ENCODE measurements at regions not wholly inside any gene's neighbourhood (a gene's known extent, or its start where the extent isn't known, plus 50 kb on each side); places are given as distances from the start of the nearest gene placed in this dataset.

GRCh38 chr2:2842466-2842865 lies 511.4 kb upstream of the MYT1L start:
- DNase-seq (ENCODE audit: low read depth, low spot score) = no peak
- no peak overlapping the region for H3K27ac ChIP-seq

GRCh38 chr2:2840681-2841300 lies 509.7 kb upstream of the MYT1L start:
- no peak for DNase-seq (ENCODE audit: low read depth, low spot score)

GRCh38 chr2:2839782-2840531 lies 508.9 kb upstream of the MYT1L start:
- no peak for DNase-seq (ENCODE audit: low read depth, low spot score)
- H3K27ac ChIP-seq = no peak overlapping the region

More at GRCh38 chr2:2840681-2841300, 509.7 kb upstream of the MYT1L start:
- H3K27ac ChIP-seq = no peak overlapping the region

GRCh38 chr2:2839393-2839781 lies 508.3 kb upstream of the MYT1L start:
- DNase-seq (ENCODE audit: low read depth, low spot score) = no peak
- no peak overlapping the region for H3K27ac ChIP-seq

GRCh38 chr2:2838548-2838845 lies 507.4 kb upstream of the MYT1L start:
- no peak overlapping the region for H3K27ac ChIP-seq

GRCh38 chr2:2837746-2838547 lies 506.9 kb upstream of the MYT1L start:
- DNase-seq (ENCODE audit: low read depth, low spot score) = no peak
- no peak overlapping the region for H3K27ac ChIP-seq

More at GRCh38 chr2:2838548-2838845, 507.4 kb upstream of the MYT1L start:
- no peak for DNase-seq (ENCODE audit: low read depth, low spot score)

- no peak for DNase-seq (ENCODE audit: low read depth, low spot score)
- H3K27ac ChIP-seq = no peak overlapping the region
Observed at GRCh38 chr2:2836343-2837070, 505.4 kb upstream of the MYT1L start.

GRCh38 chr2:2834516-2835254 lies 503.6 kb upstream of the MYT1L start:
- no peak for DNase-seq (ENCODE audit: low read depth, low spot score)
- no peak overlapping the region for H3K27ac ChIP-seq

- no peak for DNase-seq (ENCODE audit: low read depth, low spot score)
- H3K27ac ChIP-seq = no peak overlapping the region
Observed at GRCh38 chr2:2834105-2834504, 503.0 kb upstream of the MYT1L start.

GRCh38 chr2:2832657-2833056 lies 501.6 kb upstream of the MYT1L start:
- DNase-seq (ENCODE audit: low read depth, low spot score) = no peak
- H3K27ac ChIP-seq = no peak overlapping the region

- no peak for DNase-seq (ENCODE audit: low read depth, low spot score)
- H3K27ac ChIP-seq = no peak overlapping the region
Observed at GRCh38 chr2:2831633-2832032, 500.6 kb upstream of the MYT1L start.

GRCh38 chr2:2830576-2830975 lies 499.5 kb upstream of the MYT1L start:
- no peak overlapping the region for H3K27ac ChIP-seq
- no peak for DNase-seq (ENCODE audit: low read depth, low spot score)

GRCh38 chr2:2828774-2829368 lies 497.8 kb upstream of the MYT1L start:
- no peak for DNase-seq (ENCODE audit: low read depth, low spot score)
- H3K27ac ChIP-seq = no peak overlapping the region

- H3K27ac ChIP-seq = no peak overlapping the region
- DNase-seq (ENCODE audit: low read depth, low spot score) = no peak
Observed at GRCh38 chr2:2827761-2828221, 496.7 kb upstream of the MYT1L start.

- no peak for DNase-seq (ENCODE audit: low read depth, low spot score)
- H3K27ac ChIP-seq = no peak overlapping the region
Observed at GRCh38 chr2:2827046-2827636, 496.1 kb upstream of the MYT1L start.

GRCh38 chr2:2826621-2827020 lies 495.5 kb upstream of the MYT1L start:
- no peak for DNase-seq (ENCODE audit: low read depth, low spot score)

GRCh38 chr2:2826209-2826551 lies 495.1 kb upstream of the MYT1L start:
- no peak for DNase-seq (ENCODE audit: low read depth, low spot score)
- no peak overlapping the region for H3K27ac ChIP-seq

More at GRCh38 chr2:2826621-2827020, 495.5 kb upstream of the MYT1L start:
- no peak overlapping the region for H3K27ac ChIP-seq

- no peak for DNase-seq (ENCODE audit: low read depth, low spot score)
- no peak overlapping the region for H3K27ac ChIP-seq
Observed at GRCh38 chr2:2825516-2826208, 494.6 kb upstream of the MYT1L start.

GRCh38 chr2:2825062-2825461 lies 494.0 kb upstream of the MYT1L start:
- DNase-seq (ENCODE audit: low read depth, low spot score) = no peak
- no peak overlapping the region for H3K27ac ChIP-seq

Measured in epithelial cell of prostate (primary cell).